PC-3 (cell line): ENCODE measurements at regions not wholly inside any gene's neighbourhood (a gene's known extent, or its start where the extent isn't known, plus 50 kb on each side); places are given as distances from the start of the nearest gene placed in this dataset.

Experiments
- ATAC-seq: fragments of 200-7000 bp; cut with Tn5 transposase; 2 replicates; pipeline ENCODE4 v1.9.1; 2020; ENCODE audit warnings: mild to moderate bottlenecking, moderate library complexity
- BruUV-seq: library from RNA; stranded (reverse); fragments of 400-500 nt; replicated peaks from 2 replicates; lab custom pipeline; 2021; lab: Mats Ljungman, UMichigan
- CTCF ChIA-PET: fragments of 300-600 bp; sonication (Branson Sonifier 250); formaldehyde crosslinking; loops from one replicate; lab custom pipeline; 2022; ENCODE audit warnings: antibody characterized with exemption; lab: Charles Lee
- POLR2A ChIA-PET: fragments of 300-600 bp; sonication (Branson Sonifier 250); formaldehyde crosslinking; loops from one replicate; lab custom pipeline; 2022; ENCODE audit warnings: antibody characterized with exemption; ENCODE audit not compliant: unreplicated experiment; lab: Charles Lee
- DNase-seq: peaks from one replicate; pipeline ENCODE4 v3.0.0-alpha.2; 2015
- H2AFZ ChIP-seq: fragments of 300-600 bp; sonication (generic); 2 replicates; pipeline ENCODE4 v1.6.0; 2016; ENCODE audit warnings: antibody characterized with exemption, low read length
- H3F3A ChIP-seq: fragments of 300-600 bp; sonication (generic); one replicate; pipeline ENCODE4 v1.6.0; 2017; ENCODE audit warnings: antibody characterized with exemption, low read length, control low read depth, mild to moderate bottlenecking; ENCODE audit not compliant: unreplicated experiment
- H3K27ac ChIP-seq: fragments of 300-600 bp; sonication (generic); 2 replicates; pipeline ENCODE4 v1.5.1; 2016; ENCODE audit warnings: mild to moderate bottlenecking, low read length
- H3K27me3 ChIP-seq: fragments of 300-600 bp; sonication (generic); 2 replicates; pipeline ENCODE4 v1.6.1; 2016; ENCODE audit warnings: low read length, mixed read lengths
- H3K36me3 ChIP-seq: fragments of 300-600 bp; sonication (generic); 2 replicates; pipeline ENCODE4 v1.6.1; 2016; ENCODE audit warnings: low read depth, mixed run types, low read length, mixed read lengths
- H3K4me1 ChIP-seq: fragments of 300-600 bp; sonication (generic); 2 replicates; pipeline ENCODE4 v1.5.1; 2016; ENCODE audit warnings: low read length; ENCODE audit not compliant: insufficient read depth
- H3K4me2 ChIP-seq: fragments of 300-600 bp; sonication (generic); 2 replicates; pipeline ENCODE4 v1.6.0; 2016; ENCODE audit warnings: low read length
- H3K4me3 ChIP-seq: fragments of 300-600 bp; sonication (generic); 2 replicates; pipeline ENCODE4 v1.5.1; 2016; ENCODE audit warnings: mild to moderate bottlenecking, low read length, mixed read lengths
- H3K79me2 ChIP-seq: fragments of 300-600 bp; sonication (generic); 2 replicates; pipeline ENCODE4 v1.6.1; 2017; ENCODE audit warnings: low read length, mixed read lengths
- H3K9ac ChIP-seq: fragments of 300-600 bp; sonication (generic); 2 replicates; pipeline ENCODE4 v1.6.0; 2016; ENCODE audit warnings: mild to moderate bottlenecking, low read length
- H3K9me2 ChIP-seq: fragments of 300-600 bp; sonication (generic); replicated peaks from 2 replicates; pipeline ENCODE4 v1.6.1; 2016; ENCODE audit warnings: mixed run types, low read length, mixed read lengths
- H3K9me3 ChIP-seq: fragments of 300-600 bp; sonication (generic); 2 replicates; pipeline ENCODE4 v1.6.1; 2016; ENCODE audit warnings: low read length, mixed read lengths
- H4K20me1 ChIP-seq: fragments of 300-600 bp; sonication (generic); 2 replicates; pipeline ENCODE4 v1.6.1; 2016; ENCODE audit warnings: low read length, mixed read lengths
- CTCF ChIP-seq: fragments of 300-600 bp; sonication (generic); conservative IDR thresholded peaks from 2 replicates; pipeline ENCODE4 v1.5.1; 2017; ENCODE audit warnings: antibody characterized with exemption, low read depth, mild to moderate bottlenecking, low read length
- EZH2 ChIP-seq: fragments of 300-600 bp; sonication (generic); IDR thresholded peaks from one replicate; pipeline ENCODE4 v1.6.1; 2017; ENCODE audit warnings: antibody characterized with exemption, mild to moderate bottlenecking, low read length; ENCODE audit not compliant: unreplicated experiment
- EZH2phosphoT487 ChIP-seq: fragments of 300-600 bp; sonication (generic); IDR thresholded peaks from 2 replicates; pipeline ENCODE4 v1.6.1; 2018; ENCODE audit warnings: mild to moderate bottlenecking, antibody characterized with exemption, low read length, borderline replicate concordance
- intact Hi-C: fragments of 100-400 bp; cut with micrococcal nuclease; formaldehyde crosslinking; loops from 2 replicates; pipeline ENCODE4 v1.9.0; 2023

GRCh38 chr2:67660015-67660602 lies 263.0 kb downstream of the ETAA1 start:
- Histone ChIP-seq H3K9ac (no peak overlapping the region), H3K36me3 (no peaks in the 10 kb centered on the region), H3K4me1 (no peaks in the 10 kb centered on the region), H3K9me2 (no peaks in the 10 kb centered on the region), H3K4me2 (no peak overlapping the region), H3F3A (no peaks in the 10 kb centered on the region), H3K4me3 (no peak overlapping the region), H3K27me3 (no peaks in the 10 kb centered on the region), H4K20me1 (no peaks in the 10 kb centered on the region), H3K79me2 (no peaks in the 10 kb centered on the region), H3K9me3 (no peaks in the 10 kb centered on the region), H3K27ac (no peak overlapping the region), H2AFZ (no peak overlapping the region)
- DNase-seq, result no peak
- no peak for TF ChIP-seq EZH2phosphoT487
- TF ChIP-seq EZH2, result no peak
- no peak for TF ChIP-seq CTCF
- ChIA-PET POLR2A (no interaction called here), CTCF (no interaction called here)
- ATAC-seq, result no peak
- intact Hi-C loops, result no loop called here
- BruUV-seq, result no TSS peak

GRCh38 chr2:67660871-67661270 lies 263.7 kb downstream of the ETAA1 start:
- H3K27me3 ChIP-seq, result no peaks in the 10 kb centered on the region
- ChIA-PET CTCF (no interaction called here), POLR2A (no interaction called here)
- ATAC-seq (no peak), DNase-seq (no peak)
- no peaks in the 10 kb centered on the region for H4K20me1 ChIP-seq
- H3K9ac ChIP-seq, result no peak overlapping the region
- no peak for TF ChIP-seq EZH2
- no peak for TF ChIP-seq EZH2phosphoT487
- TF ChIP-seq CTCF, result no peak
- H3F3A ChIP-seq, result no peaks in the 10 kb centered on the region
- no peaks in the 10 kb centered on the region for H3K4me1 ChIP-seq
- H3K9me2 ChIP-seq, result no peaks in the 10 kb centered on the region
- no peak overlapping the region for H2AFZ ChIP-seq
- H3K4me2 ChIP-seq, result no peak overlapping the region
- H3K27ac ChIP-seq, result no peak overlapping the region
- no peak overlapping the region for H3K4me3 ChIP-seq
- H3K79me2 ChIP-seq, result no peaks in the 10 kb centered on the region
- intact Hi-C loops, result no loop called here
- BruUV-seq, result no TSS peak
- H3K36me3 ChIP-seq, result no peaks in the 10 kb centered on the region
- H3K9me3 ChIP-seq, result no peaks in the 10 kb centered on the region

DNA sequence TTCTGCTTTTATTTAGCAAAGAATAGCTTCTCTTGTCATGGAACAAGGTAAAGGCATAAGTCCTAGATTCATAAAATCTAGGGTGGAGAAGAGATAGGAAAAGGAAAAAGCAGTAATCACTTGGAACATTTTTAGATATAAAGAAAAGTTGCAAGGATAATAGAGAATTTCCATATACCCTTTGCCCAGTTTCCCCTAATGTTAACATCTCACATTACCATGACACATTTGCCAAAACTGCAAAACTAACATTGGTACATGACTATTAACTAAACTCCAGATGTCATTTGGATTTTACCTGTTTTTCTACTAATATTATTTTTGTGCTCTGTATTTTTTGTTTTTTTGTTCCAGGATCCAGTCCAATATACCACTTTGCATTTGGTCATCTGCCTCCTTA lies 265.1 kb downstream of the ETAA1 start:
- ChIA-PET CTCF (no interaction called here), POLR2A (no interaction called here)
- DNase-seq (no peak), ATAC-seq (no peak)
- H3K4me2 ChIP-seq, result no peak overlapping the region
- no peaks in the 10 kb centered on the region for H3K79me2 ChIP-seq
- no peaks in the 10 kb centered on the region for H3K9me3 ChIP-seq
- no peak overlapping the region for H2AFZ ChIP-seq
- intact Hi-C loops, result no loop called here
- no peaks in the 10 kb centered on the region for H3F3A ChIP-seq
- no peak overlapping the region for H3K27ac ChIP-seq
- H3K4me1 ChIP-seq, result no peaks in the 10 kb centered on the region
- no peaks in the 10 kb centered on the region for H3K9me2 ChIP-seq
- H3K36me3 ChIP-seq, result no peaks in the 10 kb centered on the region
- TF ChIP-seq EZH2 (no peak), EZH2phosphoT487 (no peak), CTCF (no peak)
- BruUV-seq, result no TSS peak
- H4K20me1 ChIP-seq, result no peaks in the 10 kb centered on the region
- no peak overlapping the region for H3K4me3 ChIP-seq
- H3K9ac ChIP-seq, result no peak overlapping the region
- no peaks in the 10 kb centered on the region for H3K27me3 ChIP-seq
